Activated CD4-positive, alpha-beta memory T cell treated with anti-CD3 and anti-CD28 coated beads, Interleukin-2, amount 10 ng/mL, durations not matched to agents 7 days and 5 days (primary cell): ENCODE measurements at regions not wholly inside any gene's neighbourhood (a gene's known extent, or its start where the extent isn't known, plus 50 kb on each side); places are given as distances from the start of the nearest gene placed in this dataset.

Experiments
- CTCF ChIA-PET: fragments of 350-600 bp; sonication (Branson Sonifier 250); formaldehyde crosslinking; loops from one replicate; lab custom pipeline; 2021; ENCODE audit warnings: antibody characterized with exemption, inconsistent platforms; lab: Charles Lee
- POLR2A ChIA-PET: fragments of 350-600 bp; sonication (Branson Sonifier 250); formaldehyde crosslinking; loops from one replicate; lab custom pipeline; 2021; ENCODE audit warnings: antibody characterized with exemption; lab: Charles Lee
- DNase-seq: peaks from one replicate; pipeline ENCODE4 v3.0.0-alpha.2; 2020
- H3K27ac Mint-ChIP-seq: one replicate; pipeline ENCODE4 v1.8.0; 2021; ENCODE audit warnings: mild to moderate bottlenecking, mixed read lengths
- H3K27me3 Mint-ChIP-seq: one replicate; pipeline ENCODE4 v1.8.0; 2021; ENCODE audit warnings: mixed read lengths
- H3K36me3 Mint-ChIP-seq: one replicate; pipeline ENCODE4 v1.8.0; 2021; ENCODE audit warnings: low read depth, mixed read lengths
- H3K4me1 Mint-ChIP-seq: one replicate; pipeline ENCODE4 v1.8.0; 2021; ENCODE audit warnings: mixed read lengths
- H3K4me3 Mint-ChIP-seq: one replicate; pipeline ENCODE4 v1.8.0; 2021; ENCODE audit warnings: mild to moderate bottlenecking, mixed read lengths
- H3K9me3 Mint-ChIP-seq: one replicate; pipeline ENCODE4 v1.8.0; 2021; ENCODE audit warnings: mixed read lengths

- DNase-seq, result no peak
- no peak overlapping the region for H3K27ac Mint-ChIP-seq
- POLR2A ChIA-PET, result no interaction called here
- CTCF ChIA-PET, result no interaction called here
- no peaks in the 10 kb centered on the region for H3K4me1 Mint-ChIP-seq
- no peak overlapping the region for H3K4me3 Mint-ChIP-seq
- H3K9me3 Mint-ChIP-seq, result peaks cover 21% of the 10 kb centered on the region
- H3K36me3 Mint-ChIP-seq, result no peaks in the 10 kb centered on the region
- H3K27me3 Mint-ChIP-seq, result peaks cover 8% of the 10 kb centered on the region
Measured at GRCh38 chr2:11977766-11978524, 231.5 kb downstream of the LPIN1 start.

GRCh38 chr2:11980809-11981208 lies 234.4 kb downstream of the LPIN1 start:
- Mint-ChIP-seq H3K4me3 (no peak overlapping the region), H3K4me1 (no peaks in the 10 kb centered on the region), H3K36me3 (no peaks in the 10 kb centered on the region), H3K27me3 (no peaks in the 10 kb centered on the region), H3K27ac (no peak overlapping the region), H3K9me3 (peaks cover 10% of the 10 kb centered on the region)
- ChIA-PET CTCF (no interaction called here), POLR2A (no interaction called here)
- DNase-seq, result no peak

GRCh38 chr2:11983401-11983800 lies 237.0 kb downstream of the LPIN1 start:
- no peak overlapping the region for H3K27ac Mint-ChIP-seq
- H3K4me3 Mint-ChIP-seq, result no peak overlapping the region
- H3K4me1 Mint-ChIP-seq, result no peaks in the 10 kb centered on the region
- CTCF ChIA-PET, result no interaction called here
- DNase-seq, result no peak
- no peaks in the 10 kb centered on the region for H3K27me3 Mint-ChIP-seq
- H3K9me3 Mint-ChIP-seq, result peaks cover 9% of the 10 kb centered on the region
- H3K36me3 Mint-ChIP-seq, result no peaks in the 10 kb centered on the region
- POLR2A ChIA-PET, result no interaction called here

- no peak overlapping the region for H3K4me3 Mint-ChIP-seq
- ChIA-PET POLR2A (no interaction called here), CTCF (no interaction called here)
- H3K27me3 Mint-ChIP-seq, result no peaks in the 10 kb centered on the region
- H3K27ac Mint-ChIP-seq, result no peak overlapping the region
- H3K9me3 Mint-ChIP-seq, result peaks cover 9% of the 10 kb centered on the region
- H3K36me3 Mint-ChIP-seq, result no peaks in the 10 kb centered on the region
- no peaks in the 10 kb centered on the region for H3K4me1 Mint-ChIP-seq
- no peak for DNase-seq
Measured at GRCh38 chr2:11983870-11984269, 237.4 kb downstream of the LPIN1 start.

GRCh38 chr2:11984316-11985158 lies 238.1 kb downstream of the LPIN1 start:
- no peaks in the 10 kb centered on the region for H3K27me3 Mint-ChIP-seq
- peaks cover 9% of the 10 kb centered on the region for H3K9me3 Mint-ChIP-seq
- H3K36me3 Mint-ChIP-seq, result no peaks in the 10 kb centered on the region
- ChIA-PET POLR2A (no interaction called here), CTCF (no interaction called here)
- H3K4me3 Mint-ChIP-seq, result no peak overlapping the region
- no peak for DNase-seq
- no peaks in the 10 kb centered on the region for H3K4me1 Mint-ChIP-seq
- H3K27ac Mint-ChIP-seq, result no peak overlapping the region

GRCh38 chr2:11985817-11986566 lies 239.6 kb downstream of the LPIN1 start:
- Mint-ChIP-seq H3K36me3 (no peaks in the 10 kb centered on the region), H3K4me1 (no peaks in the 10 kb centered on the region), H3K9me3 (peaks cover 7% of the 10 kb centered on the region), H3K27me3 (no peaks in the 10 kb centered on the region), H3K27ac (no peak overlapping the region), H3K4me3 (no peak overlapping the region)
- DNase-seq, result no peak
- ChIA-PET POLR2A (no interaction called here), CTCF (no interaction called here)

- CTCF ChIA-PET, result no interaction called here
- no peaks in the 10 kb centered on the region for H3K27me3 Mint-ChIP-seq
- no peak for DNase-seq
- H3K27ac Mint-ChIP-seq, result no peak overlapping the region
- POLR2A ChIA-PET, result no interaction called here
- no peak overlapping the region for H3K4me3 Mint-ChIP-seq
- H3K9me3 Mint-ChIP-seq, result no peaks in the 10 kb centered on the region
- no peaks in the 10 kb centered on the region for H3K36me3 Mint-ChIP-seq
- H3K4me1 Mint-ChIP-seq, result no peaks in the 10 kb centered on the region
Measured at GRCh38 chr2:11987151-11987550, 240.7 kb downstream of the LPIN1 start.

GRCh38 chr2:11988691-11989353 lies 242.4 kb downstream of the LPIN1 start:
- DNase-seq, result no peak
- POLR2A ChIA-PET, result no interaction called here

GRCh38 chr2:11989354-11989703 lies 242.9 kb downstream of the LPIN1 start:
- ChIA-PET POLR2A (no interaction called here), CTCF (no interaction called here)
- Mint-ChIP-seq H3K4me1 (no peaks in the 10 kb centered on the region), H3K9me3 (peaks cover under 1% of the 10 kb centered on the region), H3K27ac (no peak overlapping the region), H3K36me3 (no peaks in the 10 kb centered on the region), H3K27me3 (peaks cover 1% of the 10 kb centered on the region), H3K4me3 (no peak overlapping the region)
- no peak for DNase-seq

More at GRCh38 chr2:11988691-11989353, 242.4 kb downstream of the LPIN1 start:
- no peak overlapping the region for H3K4me3 Mint-ChIP-seq
- H3K27me3 Mint-ChIP-seq, result no peaks in the 10 kb centered on the region
- no peak overlapping the region for H3K27ac Mint-ChIP-seq
- H3K4me1 Mint-ChIP-seq, result no peaks in the 10 kb centered on the region
- H3K9me3 Mint-ChIP-seq, result no peaks in the 10 kb centered on the region
- no peaks in the 10 kb centered on the region for H3K36me3 Mint-ChIP-seq
- CTCF ChIA-PET, result no interaction called here

- Mint-ChIP-seq H3K4me3 (no peak overlapping the region), H3K36me3 (no peaks in the 10 kb centered on the region), H3K27ac (no peak overlapping the region), H3K27me3 (peaks cover 4% of the 10 kb centered on the region), H3K4me1 (no peaks in the 10 kb centered on the region), H3K9me3 (peaks cover 7% of the 10 kb centered on the region)
- ChIA-PET CTCF (no interaction called here), POLR2A (no interaction called here)
- no peak for DNase-seq
Measured at GRCh38 chr2:11990576-11990975, 244.1 kb downstream of the LPIN1 start.

- no peak for DNase-seq
- Mint-ChIP-seq H3K9me3 (peaks cover 7% of the 10 kb centered on the region), H3K36me3 (no peaks in the 10 kb centered on the region), H3K27ac (no peak overlapping the region), H3K27me3 (peaks cover 4% of the 10 kb centered on the region), H3K4me3 (no peak overlapping the region), H3K4me1 (no peaks in the 10 kb centered on the region)
- POLR2A ChIA-PET, result no interaction called here
- CTCF ChIA-PET, result no interaction called here
Measured at GRCh38 chr2:11993749-11994148, 247.3 kb downstream of the LPIN1 start.

GRCh38 chr2:11995456-11995855 lies 249.0 kb downstream of the LPIN1 start:
- DNase-seq, result no peak
- peaks cover 7% of the 10 kb centered on the region for H3K9me3 Mint-ChIP-seq
- peaks cover 7% of the 10 kb centered on the region for H3K27me3 Mint-ChIP-seq
- POLR2A ChIA-PET, result no interaction called here
- H3K4me1 Mint-ChIP-seq, result no peaks in the 10 kb centered on the region
- H3K4me3 Mint-ChIP-seq, result no peak overlapping the region
- no peak overlapping the region for H3K27ac Mint-ChIP-seq
- CTCF ChIA-PET, result no interaction called here
- H3K36me3 Mint-ChIP-seq, result no peaks in the 10 kb centered on the region

- ChIA-PET CTCF (no interaction called here), POLR2A (no interaction called here)
- Mint-ChIP-seq H3K4me1 (no peaks in the 10 kb centered on the region), H3K9me3 (peaks cover 7% of the 10 kb centered on the region), H3K36me3 (no peaks in the 10 kb centered on the region), H3K4me3 (no peak overlapping the region), H3K27ac (no peak overlapping the region), H3K27me3 (peaks cover 15% of the 10 kb centered on the region)
- no peak for DNase-seq
Measured at GRCh38 chr2:11996618-11997017, 250.2 kb downstream of the LPIN1 start.
